GM12872 (cell line): ENCODE measurements at regions not wholly inside any gene's neighbourhood (a gene's known extent, or its start where the extent isn't known, plus 50 kb on each side); places are given as distances from the start of the nearest gene placed in this dataset.

Experiments
- TF ChIP-seq, protein P1 (sequence below): IDR thresholded peaks from 3 replicates; pipeline ENCODE4 v1.5.1; 2011; ENCODE audit warnings: low read depth, mild to moderate bottlenecking, low read length, moderate library complexity; ENCODE audit not compliant: insufficient read depth

DNA sequence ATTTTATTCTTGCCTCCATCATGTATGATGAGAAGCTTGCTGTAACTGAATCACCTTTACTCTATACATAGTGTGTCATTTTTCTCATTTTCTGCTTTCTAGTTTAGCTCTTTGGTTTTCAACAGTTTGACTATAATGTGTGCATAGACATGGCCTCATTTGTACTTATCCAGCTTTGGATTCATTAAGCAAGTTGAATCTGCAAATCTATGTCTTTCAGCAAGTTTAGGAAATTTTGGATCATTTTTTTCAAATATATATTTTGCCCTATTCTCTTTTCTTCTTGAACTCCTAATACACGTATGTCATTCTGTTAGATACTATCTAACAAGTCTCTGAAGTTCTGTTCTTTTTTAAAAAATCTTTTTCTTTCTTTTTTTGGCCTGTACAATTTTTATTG is 57.8 kb downstream of the PRLHR start:
- TF ChIP-seq, protein P1, sequence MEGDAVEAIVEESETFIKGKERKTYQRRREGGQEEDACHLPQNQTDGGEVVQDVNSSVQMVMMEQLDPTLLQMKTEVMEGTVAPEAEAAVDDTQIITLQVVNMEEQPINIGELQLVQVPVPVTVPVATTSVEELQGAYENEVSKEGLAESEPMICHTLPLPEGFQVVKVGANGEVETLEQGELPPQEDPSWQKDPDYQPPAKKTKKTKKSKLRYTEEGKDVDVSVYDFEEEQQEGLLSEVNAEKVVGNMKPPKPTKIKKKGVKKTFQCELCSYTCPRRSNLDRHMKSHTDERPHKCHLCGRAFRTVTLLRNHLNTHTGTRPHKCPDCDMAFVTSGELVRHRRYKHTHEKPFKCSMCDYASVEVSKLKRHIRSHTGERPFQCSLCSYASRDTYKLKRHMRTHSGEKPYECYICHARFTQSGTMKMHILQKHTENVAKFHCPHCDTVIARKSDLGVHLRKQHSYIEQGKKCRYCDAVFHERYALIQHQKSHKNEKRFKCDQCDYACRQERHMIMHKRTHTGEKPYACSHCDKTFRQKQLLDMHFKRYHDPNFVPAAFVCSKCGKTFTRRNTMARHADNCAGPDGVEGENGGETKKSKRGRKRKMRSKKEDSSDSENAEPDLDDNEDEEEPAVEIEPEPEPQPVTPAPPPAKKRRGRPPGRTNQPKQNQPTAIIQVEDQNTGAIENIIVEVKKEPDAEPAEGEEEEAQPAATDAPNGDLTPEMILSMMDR: no peak

- TF ChIP-seq, protein P1: no peak
Observed at GRCh38 chr10:118534136-118534535, 61.3 kb downstream of the PRLHR start.

GRCh38 chr10:118531105-118531852 is 64.2 kb downstream of the PRLHR start:
- TF ChIP-seq, protein P1: no peak

DNA sequence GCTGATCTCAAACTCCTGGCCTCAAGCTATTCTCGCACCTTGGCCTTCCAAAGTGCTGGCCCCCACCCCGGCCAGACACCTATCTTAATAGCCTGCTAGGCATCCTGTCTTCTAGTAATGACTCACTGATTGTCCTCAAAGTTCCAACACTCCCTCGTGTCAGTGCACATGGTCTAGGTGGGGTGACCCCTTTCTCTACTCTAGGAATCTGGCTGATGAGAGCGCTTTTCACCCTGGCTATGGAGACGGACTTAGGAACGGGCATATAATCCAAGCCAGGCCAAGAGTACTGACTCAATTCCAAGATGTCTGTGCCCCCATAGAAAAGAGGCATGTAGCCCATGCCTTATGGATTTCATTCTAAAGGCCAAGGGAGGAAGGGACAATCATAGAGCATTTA is 67.0 kb downstream of the PRLHR start:
- TF ChIP-seq, protein P1: no peak

- TF ChIP-seq, protein P1: no peak
Observed at GRCh38 chr10:118523775-118524174, 71.7 kb downstream of the PRLHR start.

DNA sequence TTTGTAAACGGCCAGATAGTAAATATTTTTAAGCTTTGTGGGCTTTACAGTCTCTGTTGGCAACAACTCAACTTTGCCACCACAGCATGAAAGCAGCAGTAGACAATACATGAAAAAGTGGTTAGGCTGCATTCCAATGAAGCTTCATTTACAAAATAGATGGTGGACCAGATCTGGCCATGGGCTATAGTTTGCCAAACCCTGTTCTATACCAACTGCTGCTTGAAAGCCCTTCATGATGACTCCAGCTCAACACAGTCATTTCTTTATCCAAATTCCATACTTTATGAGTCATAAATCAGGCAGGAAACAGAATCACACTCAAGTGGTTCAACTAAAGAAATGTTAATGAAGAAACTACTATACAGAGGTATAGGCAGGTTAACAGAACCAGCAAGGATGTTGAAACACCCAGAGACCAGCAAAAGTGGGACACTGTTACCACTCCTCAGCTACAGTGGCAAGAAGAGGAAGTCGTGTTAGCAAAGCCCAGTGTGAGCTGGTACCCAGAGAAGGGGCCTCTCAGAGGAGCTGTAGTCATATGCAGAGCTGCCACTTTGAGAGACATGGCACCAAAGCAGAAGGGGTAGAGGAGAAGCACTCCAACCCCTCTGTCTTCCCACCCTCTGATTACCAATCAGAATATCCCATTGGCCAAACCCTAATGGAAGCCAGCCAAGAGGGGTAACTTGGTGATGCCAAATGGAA is 72.5 kb downstream of the PRLHR start:
- TF ChIP-seq, protein P1: no peak

- TF ChIP-seq, protein P1: no peak
Observed at GRCh38 chr10:118521415-118522117, 73.9 kb downstream of the PRLHR start.
